ENCODE measurements at regions not wholly inside any gene's neighbourhood (a gene's known extent, or its start where the extent isn't known, plus 50 kb on each side); places are given as distances from the start of the nearest gene placed in this dataset.
A peak's percentile ranks its signal among the peaks of the same experiment; 100 is the strongest.
"Not testable (repeated sequence)": the region's sequence is repeated elsewhere in the genome, so short reads cannot be mapped to it uniquely, and the experiment has no call there.

DNA sequence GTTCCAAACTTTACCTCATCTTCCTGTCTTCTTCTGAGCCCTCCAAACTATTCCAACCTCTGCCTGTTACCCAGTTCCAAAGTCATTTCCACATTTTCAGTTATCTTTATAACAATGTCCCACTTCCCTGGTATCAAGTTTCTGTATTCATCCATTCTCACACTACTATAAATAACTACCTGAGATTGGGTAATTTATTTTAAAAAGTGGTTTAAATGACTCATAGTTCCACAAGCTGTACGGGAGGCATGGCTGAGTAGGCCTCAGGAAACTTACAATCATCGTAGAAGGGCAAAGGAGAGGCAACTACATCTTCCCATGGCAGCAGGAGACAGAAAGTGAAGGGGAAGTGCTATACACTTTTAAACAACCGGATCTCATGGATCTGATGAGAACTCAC lies 428.5 kb upstream of the RGS18 start:
- DNase-seq (ENCODE audit: low spot score) = no peak

DNA sequence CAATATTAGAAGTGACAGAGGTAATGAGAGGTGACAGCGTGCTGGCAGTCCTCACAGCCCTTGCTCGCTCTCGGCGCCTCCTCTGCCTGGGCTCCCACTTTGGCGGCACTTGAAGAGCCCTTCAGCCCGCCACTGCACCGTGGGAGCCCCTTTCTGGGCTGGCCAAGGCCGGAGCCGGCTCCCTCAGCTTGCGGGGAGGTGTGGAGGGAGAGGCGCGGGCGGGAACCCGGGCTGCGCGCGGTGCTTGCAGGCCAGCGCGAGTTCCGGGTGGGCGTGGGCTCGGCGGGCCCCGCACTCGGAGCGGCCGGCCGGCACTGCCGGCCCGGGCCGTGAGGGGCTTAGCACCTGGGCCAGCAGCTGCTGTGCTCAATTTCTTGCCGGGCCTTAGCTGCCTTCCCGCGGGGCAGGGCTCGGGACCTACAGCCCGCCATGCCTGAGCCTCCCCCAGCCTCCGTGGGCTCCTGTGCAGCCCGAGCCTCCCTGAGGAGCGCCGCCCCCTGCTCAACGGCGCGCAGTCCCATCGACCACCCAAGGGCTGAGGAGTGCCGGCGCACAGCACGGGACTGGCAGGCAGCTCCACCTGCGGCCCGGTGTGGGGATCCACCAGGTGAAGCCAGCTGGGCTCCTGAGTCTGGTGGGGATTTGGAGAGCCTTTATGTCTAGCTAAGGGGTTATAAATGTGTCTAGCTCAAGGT lies 426.5 kb upstream of the RGS18 start:
- not testable (repeated sequence) for DNase-seq (ENCODE audit: low spot score)

DNA sequence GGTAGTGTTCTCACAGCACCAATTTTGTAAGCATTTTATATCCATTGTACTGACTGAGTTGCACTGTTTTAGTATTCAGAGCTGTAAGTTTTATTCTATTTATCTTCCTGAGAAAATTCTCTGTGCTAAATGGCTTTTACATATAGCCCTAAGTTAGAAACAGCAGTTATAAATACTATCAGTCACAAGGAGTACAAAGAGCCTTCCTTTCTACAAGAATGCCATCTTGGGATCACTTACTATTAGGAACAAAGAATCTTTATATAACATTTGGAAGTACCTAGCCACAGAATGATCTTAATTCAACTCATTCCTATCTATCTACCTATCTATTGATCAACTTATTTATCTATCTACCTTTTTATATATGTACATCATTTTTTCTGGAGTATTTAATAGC lies 423.9 kb upstream of the RGS18 start:
- no peak for DNase-seq (ENCODE audit: low spot score)

DNA sequence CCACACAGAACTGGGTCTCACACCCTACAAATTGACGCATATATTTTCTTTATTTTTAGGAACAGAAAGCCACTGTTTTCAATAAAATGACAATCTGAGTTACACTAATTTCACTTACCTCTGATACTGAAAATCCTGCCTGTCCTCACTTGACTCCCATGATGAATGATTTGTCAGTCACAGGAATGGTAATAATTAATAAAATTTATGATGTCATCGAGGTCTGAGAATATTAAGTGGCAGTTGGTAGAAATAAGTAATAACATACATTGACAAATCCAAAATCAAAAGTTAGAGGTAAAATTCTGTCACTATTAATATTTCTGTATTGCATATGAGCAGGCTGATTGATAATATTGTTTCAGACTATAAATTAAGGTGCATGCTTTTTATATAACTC lies 418.7 kb upstream of the RGS18 start:
- no peak for DNase-seq (ENCODE audit: low spot score)

DNA sequence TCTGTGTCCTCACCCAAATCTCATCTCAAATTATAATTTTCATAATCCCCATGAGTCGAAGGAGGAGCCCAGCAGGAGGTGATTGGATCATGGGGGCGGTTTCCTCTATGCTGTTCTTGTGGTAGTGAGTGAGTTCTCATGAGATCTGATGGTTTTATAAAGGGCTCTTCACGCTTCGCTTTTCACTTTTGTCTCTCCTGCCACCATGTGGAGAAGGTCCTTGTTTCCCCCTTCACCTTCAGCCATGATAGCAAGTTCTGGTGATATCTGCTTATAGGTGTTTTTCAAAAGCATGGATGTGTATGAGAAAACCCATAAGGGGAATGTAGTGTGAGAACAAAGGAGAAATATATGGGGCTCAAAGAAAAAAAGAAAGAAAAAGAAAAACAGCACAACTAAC lies 405.9 kb upstream of the RGS18 start:
- DNase-seq (ENCODE audit: low spot score) = peak; percentile 10

DNA sequence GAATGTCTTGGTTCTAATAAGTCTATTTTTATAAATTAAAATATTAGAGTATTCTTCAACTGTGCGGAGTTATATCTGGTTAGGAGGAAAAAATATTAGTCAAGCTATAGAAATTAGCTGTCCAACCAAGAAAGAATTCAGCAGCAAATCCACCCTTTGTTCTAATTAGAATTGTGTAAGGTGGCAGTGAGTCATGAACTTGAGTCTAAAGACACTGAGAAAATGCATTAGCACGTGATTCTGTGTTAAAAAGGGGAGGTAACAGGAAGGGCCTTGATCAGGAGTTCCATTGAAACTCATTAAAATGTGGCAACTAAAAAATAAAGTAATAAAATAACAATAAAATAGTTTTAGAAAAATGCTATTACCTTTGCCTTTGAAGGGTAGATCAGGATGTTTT lies 398.2 kb upstream of the RGS18 start:
- no peak for DNase-seq (ENCODE audit: low spot score)

DNA sequence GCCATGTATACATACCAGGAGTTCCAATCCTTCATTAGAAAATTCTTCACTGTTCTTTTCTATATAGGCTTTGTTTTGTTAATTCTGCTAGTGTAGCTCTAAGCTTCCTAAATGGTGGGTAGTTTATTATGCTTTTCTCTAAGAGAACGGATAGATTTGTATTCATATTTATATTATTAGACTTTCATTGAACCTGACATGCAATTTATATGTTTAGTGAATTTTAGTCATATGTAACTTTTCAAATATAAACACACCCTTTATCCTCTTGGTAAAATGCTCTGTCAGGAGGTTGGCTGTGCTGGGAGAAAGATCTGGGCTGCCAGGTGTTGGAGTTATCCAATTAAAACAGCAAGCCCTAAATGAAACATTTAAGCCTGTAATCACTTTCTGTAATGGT lies 369.7 kb upstream of the RGS18 start:
- DNase-seq (ENCODE audit: low spot score) = no peak

DNA sequence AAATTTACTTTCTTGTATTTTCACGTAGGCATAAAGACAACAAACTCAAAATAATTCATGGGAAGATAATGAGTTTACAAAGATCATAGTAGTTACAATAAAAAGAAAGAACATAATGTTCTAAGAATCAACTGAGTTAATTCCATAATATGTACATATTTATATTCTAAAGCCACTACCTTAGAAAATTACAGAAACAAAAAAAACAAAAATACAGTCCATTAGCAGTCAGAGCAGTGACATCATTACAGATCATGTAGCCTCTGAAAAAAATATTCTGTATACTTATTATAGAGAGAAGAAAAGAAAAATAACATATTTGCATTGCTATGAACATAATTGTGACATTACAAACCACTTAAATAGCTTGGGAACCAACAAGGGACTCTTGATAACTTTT lies 360.1 kb upstream of the RGS18 start:
- DNase-seq (ENCODE audit: low spot score) = no peak

DNA sequence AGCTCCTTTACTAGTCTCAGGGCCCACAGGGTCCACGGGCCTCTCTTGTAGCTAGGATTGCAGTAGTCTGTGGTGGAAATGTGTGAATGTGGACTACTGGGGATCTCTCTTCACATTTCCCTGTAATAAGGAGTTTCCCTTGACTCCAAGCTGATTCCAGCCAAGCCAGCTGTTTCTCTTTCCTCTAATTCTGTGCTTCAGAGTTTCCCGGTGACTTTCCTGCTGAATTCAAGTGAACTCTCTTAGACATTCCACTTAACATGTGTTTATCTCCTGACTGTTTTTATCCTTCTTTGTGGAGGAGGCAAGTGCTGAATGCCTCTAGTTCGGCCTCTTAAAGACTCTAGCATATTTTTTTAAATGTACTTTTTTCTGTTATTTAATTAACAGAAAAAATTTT lies 354.0 kb upstream of the RGS18 start:
- no peak for DNase-seq (ENCODE audit: low spot score)

DNA sequence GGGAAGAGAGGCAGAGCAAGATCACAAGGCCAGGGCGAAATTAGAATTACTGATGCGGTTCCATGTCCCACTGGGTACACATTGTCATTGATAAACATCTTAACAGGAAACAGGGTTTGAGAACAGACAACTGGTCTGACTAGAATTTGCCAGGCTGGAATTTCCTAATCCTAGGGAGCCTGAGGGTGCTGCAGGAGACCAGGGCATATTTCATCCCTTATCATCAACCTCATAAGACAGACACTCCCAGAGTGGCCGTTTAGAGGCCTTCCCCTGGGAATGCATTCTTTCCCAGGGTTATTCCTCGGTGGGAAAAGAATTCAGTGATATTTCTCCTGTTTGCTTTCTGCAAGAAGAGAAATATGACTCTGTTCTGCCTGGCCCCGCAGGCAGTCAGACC lies 344.7 kb upstream of the RGS18 start:
- not testable (repeated sequence) for DNase-seq (ENCODE audit: low spot score)

DNA sequence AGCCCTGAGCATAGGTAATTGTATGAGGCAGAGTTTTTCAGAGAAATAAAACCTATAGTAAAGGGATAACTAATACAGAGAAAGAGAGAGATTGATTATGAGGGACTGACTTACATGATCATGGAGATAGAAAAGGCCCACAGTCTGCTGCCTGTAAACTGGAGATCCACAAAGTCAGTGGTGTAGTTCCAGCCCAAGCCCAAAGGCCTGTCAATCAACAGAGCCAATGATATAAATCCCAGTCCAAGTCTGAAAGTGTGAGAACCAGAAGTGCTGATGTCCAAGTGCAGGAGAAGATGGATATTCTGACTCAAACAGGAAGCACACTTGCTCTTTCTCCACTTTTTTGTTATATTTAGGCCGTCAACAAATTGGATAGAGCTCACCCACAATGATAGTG lies 340.1 kb upstream of the RGS18 start:
- DNase-seq (ENCODE audit: low spot score) = no peak

DNA sequence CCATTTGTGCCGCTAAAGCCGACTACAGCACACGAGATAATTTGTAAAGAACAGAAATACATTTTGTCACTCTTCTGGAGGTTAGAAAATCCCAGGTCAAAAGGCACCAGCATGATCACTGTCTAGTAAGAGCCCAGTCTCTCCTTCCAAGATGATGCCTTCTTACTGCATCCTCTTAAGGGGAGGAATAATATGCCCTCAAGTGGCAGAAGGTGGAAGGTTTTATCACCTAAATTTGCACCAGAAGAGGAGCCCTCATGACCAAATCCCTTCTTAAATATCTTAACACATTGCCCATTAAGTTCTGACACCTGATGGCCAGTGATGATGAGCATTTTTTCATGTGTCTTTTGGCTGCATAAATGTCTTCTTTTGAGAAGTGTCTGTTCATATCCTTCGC lies 326.7 kb upstream of the RGS18 start:
- DNase-seq (ENCODE audit: low spot score) = peak; percentile 33

DNA sequence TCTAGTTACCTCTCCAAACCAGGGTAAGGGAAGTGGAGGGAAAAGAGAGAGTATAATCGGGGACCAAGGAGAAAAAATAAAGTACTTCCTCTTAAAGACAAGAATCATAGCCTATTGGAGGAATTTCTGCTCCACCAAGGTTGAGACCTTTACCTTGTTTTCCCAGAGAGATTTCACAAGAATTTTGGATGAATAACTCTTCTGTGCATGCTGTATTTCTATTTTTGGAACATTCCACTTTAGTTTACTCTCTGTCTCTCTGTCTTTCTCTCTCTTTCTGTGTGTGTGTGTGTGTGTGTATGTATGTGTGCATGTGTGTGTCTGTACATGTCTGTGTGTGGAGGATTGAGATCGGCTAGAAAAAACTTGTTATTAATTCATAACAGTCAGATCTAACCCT lies 318.4 kb upstream of the RGS18 start:
- DNase-seq (ENCODE audit: low spot score) = no peak

DNA sequence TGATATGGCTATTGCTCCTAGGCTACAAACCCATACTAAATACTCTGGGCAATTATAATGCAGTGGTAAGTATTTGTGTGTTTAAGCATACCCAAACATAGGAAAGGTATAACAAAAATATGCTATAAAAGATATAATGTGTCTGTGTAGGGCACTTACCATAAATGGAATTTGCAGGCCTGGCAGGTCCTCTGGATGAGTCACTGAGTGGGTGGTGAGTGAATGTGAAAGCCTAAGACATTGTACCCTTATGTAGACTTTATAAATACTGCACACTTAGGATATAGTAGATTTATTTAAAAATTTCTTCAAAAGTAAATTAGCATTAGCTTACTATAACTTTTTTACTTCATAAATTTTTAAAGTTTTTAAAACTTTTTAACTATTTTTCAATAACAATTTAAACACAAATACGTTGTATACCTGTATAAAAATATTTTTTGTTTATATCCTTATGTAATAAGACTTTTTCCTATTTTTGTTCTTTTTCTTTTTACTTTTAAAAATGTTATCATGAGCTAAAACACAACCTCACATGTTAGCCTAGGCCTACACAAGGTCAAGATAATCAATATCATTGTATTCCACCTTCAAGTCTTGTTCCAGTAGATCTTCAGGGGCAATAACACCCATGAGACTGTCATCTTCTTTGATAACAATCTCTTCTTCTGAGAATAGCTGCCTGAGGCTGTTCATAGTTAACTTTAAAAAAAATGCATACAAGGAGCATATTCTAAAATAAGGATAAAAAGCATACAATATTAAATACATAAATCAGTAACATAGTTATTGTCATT lies 306.3 kb upstream of the RGS18 start:
- no peak for DNase-seq (ENCODE audit: low spot score)

DNA sequence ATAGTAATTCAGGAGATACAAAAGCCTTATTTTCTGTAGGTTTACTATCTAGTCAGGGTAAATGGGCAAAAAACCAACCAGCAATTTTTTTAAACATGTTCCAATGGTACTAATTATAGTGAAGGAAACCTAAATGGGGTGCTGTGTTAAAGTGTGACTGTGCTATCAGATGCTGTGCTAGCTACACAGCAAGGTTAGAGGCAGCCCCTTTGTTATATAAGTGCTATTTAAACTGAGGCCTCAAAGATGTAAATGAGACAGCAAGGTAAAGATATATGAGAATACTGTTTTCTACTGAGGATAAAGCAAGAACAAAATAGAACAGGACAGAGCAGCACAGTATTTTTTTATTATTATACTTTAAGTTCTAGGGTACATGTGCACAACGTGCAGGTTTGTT lies 305.4 kb upstream of the RGS18 start:
- DNase-seq (ENCODE audit: low spot score) = no peak

DNA sequence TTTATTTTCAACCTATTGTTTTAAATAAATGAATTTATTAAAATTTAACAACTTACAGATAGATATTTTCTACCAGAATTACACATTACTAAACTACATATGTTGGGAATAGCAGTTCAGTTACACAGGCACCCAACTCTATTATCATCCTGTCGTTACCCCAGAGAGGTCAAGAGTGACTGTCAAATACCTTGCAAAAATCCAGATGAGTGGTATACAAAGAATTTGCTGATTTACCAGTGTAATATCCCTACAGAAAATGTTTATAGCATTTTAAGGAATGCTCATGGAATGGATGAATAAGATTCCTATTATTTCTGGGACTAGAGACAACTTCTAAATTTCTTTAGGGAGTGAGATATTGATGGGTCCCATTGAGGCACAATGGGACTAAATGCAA lies 300.7 kb upstream of the RGS18 start:
- DNase-seq (ENCODE audit: low spot score) = no peak

DNA sequence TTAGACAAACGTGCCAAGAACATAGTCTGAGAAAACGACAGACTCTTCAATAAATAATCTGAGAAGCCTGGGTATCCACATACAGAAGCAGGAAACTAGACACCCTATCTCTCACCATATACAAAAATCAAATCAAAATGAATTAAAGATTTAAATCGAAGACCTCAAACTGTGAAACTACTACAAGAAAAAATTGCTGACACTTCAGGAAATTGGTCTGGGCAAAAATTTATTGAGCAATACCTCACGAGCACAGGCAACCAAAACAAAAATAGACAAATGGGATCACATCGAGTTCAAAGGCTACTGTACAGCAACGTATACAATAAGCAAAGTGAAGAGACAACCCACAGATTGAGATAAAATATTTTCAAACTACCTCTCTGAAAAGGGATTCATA lies 292.8 kb upstream of the RGS18 start:
- no peak for DNase-seq (ENCODE audit: low spot score)

DNA sequence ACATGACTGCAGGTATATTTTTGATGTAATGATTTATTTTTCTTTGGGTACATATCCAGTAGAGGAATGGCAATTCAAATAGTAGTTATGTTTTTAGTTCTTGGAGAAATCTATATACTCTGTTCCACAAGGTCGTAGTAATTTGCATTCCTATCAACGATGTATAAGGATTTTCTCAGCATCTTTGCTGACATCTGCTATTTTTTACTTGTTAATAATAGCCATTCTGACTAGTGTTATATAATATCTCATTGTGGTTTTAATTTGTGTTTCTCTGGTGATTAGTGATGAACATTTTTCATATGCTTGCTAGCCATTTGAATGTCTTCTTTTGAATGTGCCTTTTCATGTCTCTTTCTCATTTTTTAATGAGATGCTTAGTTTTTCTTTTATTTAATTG lies 292.1 kb upstream of the RGS18 start:
- DNase-seq (ENCODE audit: low spot score) = no peak

DNA sequence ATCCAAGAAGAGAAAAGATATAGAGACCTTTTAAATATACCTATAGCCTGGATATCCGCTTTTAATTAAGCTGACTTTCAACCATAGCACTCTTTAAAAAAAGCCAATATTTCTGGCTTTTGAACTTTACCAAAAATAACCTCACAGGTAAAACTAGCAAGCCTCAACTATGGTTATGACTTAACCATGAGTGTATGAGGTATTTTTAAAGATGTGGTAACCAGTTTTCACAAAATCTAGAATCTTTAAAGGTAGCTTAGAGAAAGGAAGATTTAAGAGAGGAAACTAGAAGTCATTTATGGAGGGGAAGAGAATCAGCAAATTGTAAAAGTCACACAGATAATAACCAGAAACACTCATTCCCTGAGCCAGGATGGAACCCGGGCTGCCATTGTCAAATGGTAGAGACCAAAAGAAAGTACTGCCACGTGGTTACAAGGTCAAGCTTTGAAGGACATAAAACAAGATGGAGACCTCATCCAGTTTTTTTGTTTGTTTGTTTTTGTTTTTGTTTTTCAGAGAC lies 288.4 kb upstream of the RGS18 start:
- DNase-seq (ENCODE audit: low spot score) = no peak

DNA sequence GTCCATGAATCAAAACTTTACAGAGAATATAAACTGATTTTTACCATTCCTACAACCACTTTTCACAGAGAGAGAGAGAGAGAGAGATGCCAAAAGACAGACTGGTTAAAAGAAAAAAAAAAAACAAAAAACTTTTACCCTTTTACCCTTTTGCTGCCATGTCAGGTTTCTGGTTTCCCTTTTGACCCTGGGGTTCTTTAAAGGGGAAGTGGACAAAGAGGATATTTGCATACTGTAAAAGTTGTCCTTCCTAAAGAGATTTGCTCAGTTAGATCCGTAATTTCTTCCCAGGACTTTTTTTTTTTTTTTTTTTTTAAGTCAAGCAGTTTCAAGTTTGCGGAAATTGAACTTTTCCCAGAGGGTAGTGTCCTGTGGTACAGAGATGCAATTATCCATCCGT lies 287.8 kb upstream of the RGS18 start:
- no peak for DNase-seq (ENCODE audit: low spot score)

DNA sequence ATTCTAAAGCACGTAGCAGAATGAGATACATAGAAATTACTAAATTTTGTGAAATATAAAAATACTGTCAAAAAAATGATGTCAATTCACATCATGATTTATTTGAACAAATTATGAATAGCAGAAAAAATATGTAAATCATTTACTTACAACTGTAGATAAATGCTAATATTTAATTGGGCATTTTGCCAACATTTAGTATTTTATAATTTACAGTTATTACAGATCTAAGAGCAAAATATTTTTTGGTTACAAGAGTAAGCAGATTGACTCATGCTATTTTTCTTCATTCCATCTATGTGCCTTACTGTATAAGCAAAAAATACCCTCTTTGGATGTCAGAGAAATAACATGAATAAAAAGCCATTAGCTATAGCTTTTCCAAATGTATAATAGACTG lies 282.3 kb upstream of the RGS18 start:
- no peak for DNase-seq (ENCODE audit: low spot score)

DNA sequence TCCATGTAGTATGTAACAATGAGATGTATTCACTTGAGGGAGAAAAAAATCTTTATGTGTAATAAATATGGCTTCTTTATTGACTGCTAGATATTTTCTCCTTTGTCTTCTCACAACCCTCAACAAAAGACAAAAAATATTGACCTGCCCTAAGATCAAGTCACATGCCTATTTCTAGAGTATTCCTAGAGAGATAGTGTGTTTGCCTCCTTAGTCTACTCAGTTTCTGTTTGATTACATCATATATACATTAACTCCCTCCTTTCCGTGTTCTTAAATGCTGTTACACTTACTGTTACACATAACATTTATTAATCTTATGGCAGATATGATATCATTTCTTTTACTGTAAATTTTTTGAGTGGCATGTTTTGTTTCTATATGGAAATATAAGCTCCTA lies 281.6 kb upstream of the RGS18 start:
- no peak for DNase-seq (ENCODE audit: low spot score)

DNA sequence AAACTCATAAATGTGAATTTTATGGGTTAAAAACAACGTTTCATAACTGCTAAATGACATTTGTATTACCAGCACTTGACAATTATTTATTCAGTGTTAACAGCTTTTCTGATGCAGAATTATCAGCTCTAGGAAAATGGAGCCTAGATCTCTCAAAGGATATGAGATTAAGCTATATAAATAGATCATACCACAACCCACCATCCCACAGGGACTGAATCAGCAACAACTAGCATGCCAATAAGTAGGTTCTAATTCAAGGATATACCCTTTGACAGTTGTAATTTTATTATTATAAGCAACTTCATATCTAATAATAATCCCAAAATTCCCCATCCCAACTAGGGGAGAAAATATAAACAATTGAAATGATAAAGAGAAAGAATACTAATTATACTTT lies 275.4 kb upstream of the RGS18 start:
- DNase-seq (ENCODE audit: low spot score) = no peak

Measured in HT-29 (cell line).